ENCODE measurements at regions not wholly inside any gene's neighbourhood (a gene's known extent, or its start where the extent isn't known, plus 50 kb on each side); places are given as distances from the start of the nearest gene placed in this dataset.

- TF ChIP-seq CTCF (IDR thresholded peaks at IDR 0.05 in 4 of 5, conservative IDR thresholded peaks at IDR 0.05 in 1 of 5) (no peak), POLR2A (IDR thresholded peaks at IDR 0.05) (no peak)
Measured at GRCh38 chr15:93265111-93265556, 176.1 kb upstream of the RGMA start.

Measured in gastrocnemius medialis (tissue), 4 donors.